GM23338 (cell line): ENCODE measurements at regions not wholly inside any gene's neighbourhood (a gene's known extent, or its start where the extent isn't known, plus 50 kb on each side); places are given as distances from the start of the nearest gene placed in this dataset.
"Not testable (repeated sequence)": the region's sequence is repeated elsewhere in the genome, so short reads cannot be mapped to it uniquely, and the experiment has no call there.

Experiments used
- ATAC-seq: fragments of 200-7000 bp; cut with Tn5 transposase; 3 replicates; pipeline ENCODE4 v1.9.1; 2020
- DNase-seq: peaks from one replicate; pipeline ENCODE4 v3.0.0-alpha.2; 2015; ENCODE audit warnings: low spot score
- H2AFZ ChIP-seq: fragments of 200-600 bp; sonication (generic); 2 replicates; pipeline ENCODE4 v1.8.0; 2016; ENCODE audit warnings: antibody characterized with exemption, mild to moderate bottlenecking, moderate library complexity
- H3F3A ChIP-seq: fragments of 200-600 bp; sonication (generic); replicated peaks from 2 replicates; pipeline ENCODE4 v1.8.0; 2017; ENCODE audit warnings: antibody characterized with exemption, mixed run types, low read depth
- H3K27ac ChIP-seq: fragments of 200-600 bp; sonication (generic); 2 replicates; pipeline ENCODE4 v1.6.1; 2016; ENCODE audit warnings: low read depth
- H3K27me3 ChIP-seq: fragments of 200-600 bp; sonication (generic); 2 replicates; pipeline ENCODE4 v1.8.0; 2016; ENCODE audit warnings: mild to moderate bottlenecking, mixed run types, moderate library complexity; ENCODE audit not compliant: insufficient read depth
- H3K36me3 ChIP-seq: fragments of 200-600 bp; sonication (generic); 2 replicates; pipeline ENCODE4 v1.8.0; 2016; ENCODE audit warnings: mild to moderate bottlenecking; ENCODE audit not compliant: insufficient read depth
- H3K4me1 ChIP-seq: fragments of 200-600 bp; sonication (generic); 2 replicates; pipeline ENCODE4 v1.8.0; 2016; ENCODE audit warnings: mild to moderate bottlenecking, moderate library complexity; ENCODE audit not compliant: insufficient read depth
- H3K4me2 ChIP-seq: fragments of 200-600 bp; sonication (generic); 2 replicates; pipeline ENCODE4 v1.7.1; 2017; ENCODE audit warnings: mixed run types
- H3K4me3 ChIP-seq: fragments of 200-600 bp; sonication (generic); 2 replicates; pipeline ENCODE4 v1.6.1; 2016; ENCODE audit warnings: mixed run types
- H3K79me2 ChIP-seq: fragments of 200-600 bp; sonication (generic); replicated peaks from 2 replicates; pipeline ENCODE4 v1.8.0; 2017; ENCODE audit warnings: mild to moderate bottlenecking; ENCODE audit not compliant: insufficient read depth
- H3K9me2 ChIP-seq: fragments of 200-600 bp; sonication (generic); 2 replicates; pipeline ENCODE4 v1.8.0; 2017; ENCODE audit not compliant: insufficient read depth
- H4K20me1 ChIP-seq: fragments of 200-600 bp; sonication (generic); replicated peaks from 2 replicates; pipeline ENCODE4 v1.8.0; 2017; ENCODE audit warnings: mild to moderate bottlenecking; ENCODE audit not compliant: insufficient read depth
- H3K27ac Mint-ChIP-seq: 2 replicates; pipeline ENCODE4 v1.8.0; 2020; ENCODE audit warnings: inconsistent platforms, mild to moderate bottlenecking, moderate library complexity, mixed read lengths
- H3K27me3 Mint-ChIP-seq: 3 replicates; pipeline ENCODE4 v1.8.0; 2022; ENCODE audit warnings: low read depth, mild to moderate bottlenecking, moderate library complexity, mixed read lengths, inconsistent platforms; ENCODE audit not compliant: insufficient read depth, poor library complexity
- H3K36me3 Mint-ChIP-seq: 3 replicates; pipeline ENCODE4 v1.8.0; 2021; ENCODE audit warnings: low read depth, mild to moderate bottlenecking, inconsistent platforms, moderate library complexity, mixed read lengths
- H3K4me1 Mint-ChIP-seq: 3 replicates; pipeline ENCODE4 v1.8.0; 2020; ENCODE audit warnings: mild to moderate bottlenecking, inconsistent platforms, mixed read lengths
- H3K4me3 Mint-ChIP-seq: 3 replicates; pipeline ENCODE4 v1.8.0; 2021; ENCODE audit warnings: moderate library complexity, mild to moderate bottlenecking, inconsistent platforms, mixed read lengths
- H3K9me3 Mint-ChIP-seq: 3 replicates; pipeline ENCODE4 v1.8.0; 2020; ENCODE audit warnings: moderate library complexity, mild to moderate bottlenecking, inconsistent platforms, mixed read lengths
- CREB1 ChIP-seq: fragments of 250-450 bp; sonication (Bioruptor Pico); IDR thresholded peaks from 2 replicates; pipeline ENCODE4 v1.5.0; 2020; ENCODE audit warnings: low read depth, mild to moderate bottlenecking, moderate library complexity
- JUNB ChIP-seq: IDR thresholded peaks from one replicate; pipeline ENCODE4 v1.6.1; 2016; ENCODE audit warnings: antibody characterized with exemption; ENCODE audit not compliant: unreplicated experiment
- TF ChIP-seq, protein P1 (sequence below): IDR thresholded peaks from 2 replicates; pipeline ENCODE4 v1.6.1; 2016; ENCODE audit warnings: antibody characterized with exemption
- TF ChIP-seq, protein P2 (sequence below): fragments of 250-450 bp; sonication (Bioruptor Pico); IDR thresholded peaks from 2 replicates; pipeline ENCODE4 v1.5.0; 2020; ENCODE audit warnings: mild to moderate bottlenecking, moderate library complexity

DNA sequence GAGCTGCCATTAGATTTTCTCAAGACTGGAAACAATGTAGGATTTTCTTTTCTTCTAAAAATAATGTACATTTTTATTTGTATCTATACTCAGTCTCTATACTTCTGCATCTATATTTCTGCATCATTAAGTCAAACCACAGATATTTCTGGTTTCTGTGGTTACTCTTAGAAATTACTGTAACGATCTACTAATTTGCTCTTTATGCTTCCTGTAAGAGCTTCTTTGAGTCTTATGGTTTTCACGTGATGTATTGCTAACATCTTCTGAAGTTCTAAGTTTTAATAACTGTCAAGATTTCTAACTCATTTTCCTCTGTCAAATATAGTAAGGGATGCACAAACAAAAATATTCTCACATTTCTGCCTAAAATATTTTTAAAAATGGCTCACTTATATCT lies 1144.5 kb downstream of the HACE1 start (continued):
- TF ChIP-seq, protein P1, sequence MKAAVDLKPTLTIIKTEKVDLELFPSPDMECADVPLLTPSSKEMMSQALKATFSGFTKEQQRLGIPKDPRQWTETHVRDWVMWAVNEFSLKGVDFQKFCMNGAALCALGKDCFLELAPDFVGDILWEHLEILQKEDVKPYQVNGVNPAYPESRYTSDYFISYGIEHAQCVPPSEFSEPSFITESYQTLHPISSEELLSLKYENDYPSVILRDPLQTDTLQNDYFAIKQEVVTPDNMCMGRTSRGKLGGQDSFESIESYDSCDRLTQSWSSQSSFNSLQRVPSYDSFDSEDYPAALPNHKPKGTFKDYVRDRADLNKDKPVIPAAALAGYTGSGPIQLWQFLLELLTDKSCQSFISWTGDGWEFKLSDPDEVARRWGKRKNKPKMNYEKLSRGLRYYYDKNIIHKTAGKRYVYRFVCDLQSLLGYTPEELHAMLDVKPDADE = no peak
- TF ChIP-seq CREB1 (CRISPR knock-in tag) (no peak), JUNB (no peak)
- TF ChIP-seq, protein P2, sequence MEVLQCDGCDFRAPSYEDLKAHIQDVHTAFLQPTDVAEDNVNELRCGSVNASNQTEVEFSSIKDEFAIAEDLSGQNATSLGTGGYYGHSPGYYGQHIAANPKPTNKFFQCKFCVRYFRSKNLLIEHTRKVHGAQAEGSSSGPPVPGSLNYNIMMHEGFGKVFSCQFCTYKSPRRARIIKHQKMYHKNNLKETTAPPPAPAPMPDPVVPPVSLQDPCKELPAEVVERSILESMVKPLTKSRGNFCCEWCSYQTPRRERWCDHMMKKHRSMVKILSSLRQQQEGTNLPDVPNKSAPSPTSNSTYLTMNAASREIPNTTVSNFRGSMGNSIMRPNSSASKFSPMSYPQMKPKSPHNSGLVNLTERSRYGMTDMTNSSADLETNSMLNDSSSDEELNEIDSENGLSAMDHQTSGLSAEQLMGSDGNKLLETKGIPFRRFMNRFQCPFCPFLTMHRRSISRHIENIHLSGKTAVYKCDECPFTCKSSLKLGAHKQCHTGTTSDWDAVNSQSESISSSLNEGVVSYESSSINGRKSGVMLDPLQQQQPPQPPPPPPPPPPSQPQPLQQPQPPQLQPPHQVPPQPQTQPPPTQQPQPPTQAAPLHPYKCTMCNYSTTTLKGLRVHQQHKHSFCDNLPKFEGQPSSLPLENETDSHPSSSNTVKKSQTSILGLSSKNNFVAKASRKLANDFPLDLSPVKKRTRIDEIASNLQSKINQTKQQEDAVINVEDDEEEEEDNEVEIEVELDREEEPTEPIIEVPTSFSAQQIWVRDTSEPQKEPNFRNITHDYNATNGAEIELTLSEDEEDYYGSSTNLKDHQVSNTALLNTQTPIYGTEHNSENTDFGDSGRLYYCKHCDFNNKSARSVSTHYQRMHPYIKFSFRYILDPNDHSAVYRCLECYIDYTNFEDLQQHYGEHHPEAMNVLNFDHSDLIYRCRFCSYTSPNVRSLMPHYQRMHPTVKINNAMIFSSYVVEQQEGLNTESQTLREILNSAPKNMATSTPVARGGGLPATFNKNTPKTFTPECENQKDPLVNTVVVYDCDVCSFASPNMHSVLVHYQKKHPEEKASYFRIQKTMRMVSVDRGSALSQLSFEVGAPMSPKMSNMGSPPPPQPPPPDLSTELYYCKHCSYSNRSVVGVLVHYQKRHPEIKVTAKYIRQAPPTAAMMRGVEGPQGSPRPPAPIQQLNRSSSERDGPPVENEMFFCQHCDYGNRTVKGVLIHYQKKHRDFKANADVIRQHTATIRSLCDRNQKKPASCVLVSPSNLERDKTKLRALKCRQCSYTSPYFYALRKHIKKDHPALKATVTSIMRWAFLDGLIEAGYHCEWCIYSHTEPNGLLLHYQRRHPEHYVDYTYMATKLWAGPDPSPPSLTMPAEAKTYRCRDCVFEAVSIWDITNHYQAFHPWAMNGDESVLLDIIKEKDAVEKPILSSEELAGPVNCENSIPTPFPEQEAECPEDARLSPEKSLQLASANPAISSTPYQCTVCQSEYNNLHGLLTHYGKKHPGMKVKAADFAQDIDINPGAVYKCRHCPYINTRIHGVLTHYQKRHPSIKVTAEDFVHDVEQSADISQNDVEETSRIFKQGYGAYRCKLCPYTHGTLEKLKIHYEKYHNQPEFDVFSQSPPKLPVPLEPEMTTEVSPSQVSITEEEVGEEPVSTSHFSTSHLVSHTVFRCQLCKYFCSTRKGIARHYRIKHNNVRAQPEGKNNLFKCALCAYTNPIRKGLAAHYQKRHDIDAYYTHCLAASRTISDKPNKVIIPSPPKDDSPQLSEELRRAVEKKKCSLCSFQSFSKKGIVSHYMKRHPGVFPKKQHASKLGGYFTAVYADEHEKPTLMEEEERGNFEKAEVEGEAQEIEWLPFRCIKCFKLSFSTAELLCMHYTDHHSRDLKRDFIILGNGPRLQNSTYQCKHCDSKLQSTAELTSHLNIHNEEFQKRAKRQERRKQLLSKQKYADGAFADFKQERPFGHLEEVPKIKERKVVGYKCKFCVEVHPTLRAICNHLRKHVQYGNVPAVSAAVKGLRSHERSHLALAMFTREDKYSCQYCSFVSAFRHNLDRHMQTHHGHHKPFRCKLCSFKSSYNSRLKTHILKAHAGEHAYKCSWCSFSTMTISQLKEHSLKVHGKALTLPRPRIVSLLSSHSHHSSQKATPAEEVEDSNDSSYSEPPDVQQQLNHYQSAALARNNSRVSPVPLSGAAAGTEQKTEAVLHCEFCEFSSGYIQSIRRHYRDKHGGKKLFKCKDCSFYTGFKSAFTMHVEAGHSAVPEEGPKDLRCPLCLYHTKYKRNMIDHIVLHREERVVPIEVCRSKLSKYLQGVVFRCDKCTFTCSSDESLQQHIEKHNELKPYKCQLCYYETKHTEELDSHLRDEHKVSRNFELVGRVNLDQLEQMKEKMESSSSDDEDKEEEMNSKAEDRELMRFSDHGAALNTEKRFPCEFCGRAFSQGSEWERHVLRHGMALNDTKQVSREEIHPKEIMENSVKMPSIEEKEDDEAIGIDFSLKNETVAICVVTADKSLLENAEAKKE (CRISPR knock-in tag) = no peak

DNA sequence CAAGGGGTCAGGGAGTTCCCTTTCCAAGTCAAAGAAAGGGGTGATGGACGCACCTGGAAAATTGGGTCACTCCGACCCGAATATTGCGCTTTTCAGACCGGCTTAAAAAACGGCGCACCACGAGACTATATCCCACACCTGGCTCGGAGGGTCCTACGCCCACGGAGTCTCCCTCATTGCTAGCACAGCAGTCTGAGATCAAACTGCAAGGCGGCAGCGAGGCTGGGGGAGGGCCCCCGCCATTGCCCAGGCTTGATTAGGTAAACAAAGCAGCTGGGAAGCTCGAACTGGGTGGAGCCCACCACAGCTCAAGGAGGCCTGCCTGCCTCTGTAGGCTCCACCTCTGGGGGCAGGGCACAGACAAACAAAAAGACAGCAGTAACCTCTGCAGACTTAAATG lies 1150.5 kb downstream of the HACE1 start:
- not testable (repeated sequence) for H3F3A ChIP-seq, H3K27me3 Mint-ChIP-seq, H3K27ac ChIP-seq, DNase-seq, H3K27me3 ChIP-seq, H3K79me2 ChIP-seq, H3K9me3 Mint-ChIP-seq, H3K4me1 ChIP-seq, H3K27ac Mint-ChIP-seq, H3K4me2 ChIP-seq, H3K36me3 ChIP-seq, H4K20me1 ChIP-seq, H3K9me2 ChIP-seq, H3K4me3 ChIP-seq, H3K4me3 Mint-ChIP-seq, H3K4me1 Mint-ChIP-seq, ATAC-seq, H3K36me3 Mint-ChIP-seq, H2AFZ ChIP-seq
